B cell (primary cell): ENCODE measurements at regions not wholly inside any gene's neighbourhood (a gene's known extent, or its start where the extent isn't known, plus 50 kb on each side); places are given as distances from the start of the nearest gene placed in this dataset.

ENCODE experiments used
- ATAC-seq: fragments of 200-7000 bp; cut with Tn5 transposase; one replicate; pipeline ENCODE4 v1.10.0; 2021; ENCODE audit warnings: low read depth, mild to moderate bottlenecking, moderate number of reproducible peaks, moderate library complexity
- CTCF ChIA-PET: fragments of 350-600 bp; sonication (Branson Sonifier 250); formaldehyde crosslinking; loops from one replicate; lab custom pipeline; 2021; ENCODE audit warnings: antibody characterized with exemption, inconsistent platforms; lab: Charles Lee
- POLR2A ChIA-PET: fragments of 350-600 bp; sonication (Branson Sonifier 250); formaldehyde crosslinking; loops from one replicate; lab custom pipeline; 2021; ENCODE audit warnings: antibody characterized with exemption; lab: Charles Lee
- DNase-seq: peaks from one replicate; pipeline ENCODE4 v3.0.0; 2013
- H2AFZ ChIP-seq: 2 replicates; pipeline ENCODE4 v1.6.1; 2012; ENCODE audit warnings: mild to moderate bottlenecking, low read depth, low read length; ENCODE audit not compliant: insufficient read depth, poor library complexity, severe bottlenecking
- H3K27ac ChIP-seq, 2 donors: 1 replicate in 1 of 2; 2 replicates in 1 of 2; pipeline ENCODE4 v1.5.1; 2012 to 2013; ENCODE audit warnings: low read length in 2 of 2, mild to moderate bottlenecking in 2 of 2, moderate library complexity in 1 of 2
- H3K27me3 ChIP-seq, 4 experiments: fragments of 200-600 bp in 1 of 4; sonication (generic) in 1 of 4; replicated peaks in 1 of 4; 1 replicate in 2 of 4; 2 replicates in 2 of 4; pipeline versions ENCODE4 v1.6.1 to v1.7.0; 2013 to 2016; ENCODE audit warnings: low read length in 3 of 4, mild to moderate bottlenecking in 2 of 4, mixed read lengths in 1 of 4, moderate library complexity in 1 of 4; ENCODE audit not compliant: insufficient read depth in 4 of 4, control insufficient read depth in 3 of 4; ENCODE audit errors: control extremely low read depth in 1 of 4
- H3K36me3 ChIP-seq, 2 experiments: replicated peaks in 1 of 2; 1 replicate in 1 of 2; 2 replicates in 1 of 2; pipeline versions ENCODE4 v1.6.1 to v1.7.1; 2013; ENCODE audit warnings: low read length in 1 of 2; ENCODE audit not compliant: insufficient read depth in 2 of 2, control insufficient read depth in 1 of 2; ENCODE audit errors: control extremely low read depth in 1 of 2, extremely low read depth in 1 of 2
- H3K4me1 ChIP-seq, 2 donors: fragments of 200-600 bp in 1 of 2; sonication (generic) in 1 of 2; 1 replicate in 1 of 2; 2 replicates in 1 of 2; pipeline versions ENCODE4 v1.5.1 to v1.6.1; 2013 to 2017; ENCODE audit warnings: low read length in 2 of 2; ENCODE audit not compliant: control insufficient read depth in 2 of 2, insufficient read depth in 2 of 2
- H3K4me2 ChIP-seq: replicated peaks from 2 replicates; pipeline ENCODE3; 2012; ENCODE audit warnings: mild to moderate bottlenecking, low read depth, low read length; ENCODE audit not compliant: poor library complexity, severe bottlenecking
- H3K4me3 ChIP-seq, 5 experiments: fragments of 200-600 bp in 1 of 5; sonication (generic) in 1 of 5; 1 replicate in 3 of 5; 2 replicates in 2 of 5; pipeline versions ENCODE4 v1.5.1 to v1.7.0; 2011 to 2016; ENCODE audit warnings: low read length in 4 of 5, mild to moderate bottlenecking in 4 of 5, low read depth in 2 of 5, control low read depth in 1 of 5, moderate library complexity in 1 of 5; ENCODE audit not compliant: insufficient read depth in 1 of 5; ENCODE audit errors: control extremely low read depth in 1 of 5, extremely low read depth in 1 of 5
- H3K79me2 ChIP-seq: fragments of 200-600 bp; sonication (generic); one replicate; pipeline ENCODE4 v1.6.0; 2016; ENCODE audit warnings: low read length; ENCODE audit not compliant: control insufficient read depth, insufficient read depth
- H3K9ac ChIP-seq: fragments of 200-600 bp; sonication (generic); 2 replicates; pipeline ENCODE4 v1.6.1; 2017; ENCODE audit warnings: mild to moderate bottlenecking, low read length, moderate library complexity
- H3K9me3 ChIP-seq, 3 donors: one replicate each; pipeline versions ENCODE4 v1.6.1 to v1.7.1; 2013; ENCODE audit warnings: low read length in 2 of 3; ENCODE audit not compliant: control insufficient read depth in 2 of 3, insufficient read depth in 1 of 3; ENCODE audit errors: control extremely low read depth in 1 of 3
- H4K20me1 ChIP-seq: 2 replicates; pipeline ENCODE4 v1.6.0; 2012; ENCODE audit warnings: mild to moderate bottlenecking, low read length; ENCODE audit not compliant: insufficient read depth, control insufficient read depth, poor library complexity, severe bottlenecking
- H3K27ac Mint-ChIP-seq: one replicate; pipeline ENCODE4 v1.8.0; 2021; ENCODE audit warnings: mixed read lengths
- H3K27me3 Mint-ChIP-seq: one replicate; pipeline ENCODE4 v1.8.0; 2021; ENCODE audit warnings: mixed read lengths
- H3K4me1 Mint-ChIP-seq: one replicate; pipeline ENCODE4 v1.8.0; 2021; ENCODE audit warnings: mixed read lengths
- H3K4me3 Mint-ChIP-seq: one replicate; pipeline ENCODE4 v1.8.0; 2021; ENCODE audit warnings: mixed read lengths
- H3K9me3 Mint-ChIP-seq: one replicate; pipeline ENCODE4 v1.8.0; 2022; ENCODE audit warnings: mixed read lengths; ENCODE audit not compliant: insufficient read depth
- EZH2 ChIP-seq: IDR thresholded peaks from 2 replicates; pipeline ENCODE4 v1.6.1; 2012; ENCODE audit warnings: borderline replicate concordance, low read depth, mild to moderate bottlenecking, moderate library complexity, low read length; ENCODE audit not compliant: insufficient read depth, poor library complexity, severe bottlenecking
- WGBS: methylation state at CpG from one replicate; pipeline ENCODE4 v1.1.5; 2013; ENCODE audit warnings: missing lambda C conversion rate; ENCODE audit not compliant: insufficient coverage; 5-methylcytosine and 5-hydroxymethylcytosine counted together
- intact Hi-C: fragments of 100-400 bp; cut with micrococcal nuclease; formaldehyde crosslinking; loops from one replicate; pipeline ENCODE4 v1.10.0; 2022
- TF ChIP-seq, protein P1 (sequence below): fragments of 200-600 bp; IDR thresholded peaks from one replicate; pipeline ENCODE4 v1.8.0; 2022; ENCODE audit warnings: antibody characterized with exemption, mild to moderate bottlenecking

DNA sequence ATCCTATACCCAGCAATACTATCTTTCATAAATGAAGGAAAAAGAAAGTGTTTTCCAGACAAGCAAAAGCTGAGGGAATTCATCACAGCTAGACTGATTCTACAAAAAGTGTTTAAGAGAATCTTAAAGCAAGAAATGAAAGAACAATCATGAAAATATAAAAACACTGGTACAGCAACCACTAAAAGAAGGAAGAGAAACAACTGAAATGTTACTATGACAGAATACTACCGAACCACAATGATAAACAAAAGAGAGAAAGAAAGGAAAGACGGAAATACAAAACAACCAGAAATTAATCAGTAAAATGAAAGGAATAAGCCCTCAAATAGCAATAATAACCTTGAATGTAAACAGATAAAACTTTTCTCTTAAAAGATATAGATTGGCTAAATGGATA is 110.8 kb upstream of the AFF2 start:
- ChIA-PET POLR2A (no interaction called here), CTCF (no interaction called here)
- TF ChIP-seq, protein P1, sequence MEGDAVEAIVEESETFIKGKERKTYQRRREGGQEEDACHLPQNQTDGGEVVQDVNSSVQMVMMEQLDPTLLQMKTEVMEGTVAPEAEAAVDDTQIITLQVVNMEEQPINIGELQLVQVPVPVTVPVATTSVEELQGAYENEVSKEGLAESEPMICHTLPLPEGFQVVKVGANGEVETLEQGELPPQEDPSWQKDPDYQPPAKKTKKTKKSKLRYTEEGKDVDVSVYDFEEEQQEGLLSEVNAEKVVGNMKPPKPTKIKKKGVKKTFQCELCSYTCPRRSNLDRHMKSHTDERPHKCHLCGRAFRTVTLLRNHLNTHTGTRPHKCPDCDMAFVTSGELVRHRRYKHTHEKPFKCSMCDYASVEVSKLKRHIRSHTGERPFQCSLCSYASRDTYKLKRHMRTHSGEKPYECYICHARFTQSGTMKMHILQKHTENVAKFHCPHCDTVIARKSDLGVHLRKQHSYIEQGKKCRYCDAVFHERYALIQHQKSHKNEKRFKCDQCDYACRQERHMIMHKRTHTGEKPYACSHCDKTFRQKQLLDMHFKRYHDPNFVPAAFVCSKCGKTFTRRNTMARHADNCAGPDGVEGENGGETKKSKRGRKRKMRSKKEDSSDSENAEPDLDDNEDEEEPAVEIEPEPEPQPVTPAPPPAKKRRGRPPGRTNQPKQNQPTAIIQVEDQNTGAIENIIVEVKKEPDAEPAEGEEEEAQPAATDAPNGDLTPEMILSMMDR, result no peak
- TF ChIP-seq EZH2, result no peak
- Histone ChIP-seq H3K4me3 (no peak overlapping the region), H3K36me3 (no peaks in the 10 kb centered on the region), H3K27ac (no peak overlapping the region), H3K9me3 (no peaks in the 10 kb centered on the region), H3K4me2 (peak overlapping the region; percentile 2), H2AFZ (no peak overlapping the region), H3K79me2 (no peaks in the 10 kb centered on the region), H3K4me1 (peaks cover 0 to 4% of the 10 kb centered on the region in 2 donors), H3K27me3 (no peaks in the 10 kb centered on the region), H4K20me1 (no peaks in the 10 kb centered on the region), H3K9ac (no peak overlapping the region)
- H3K4me1 Mint-ChIP-seq, result peaks cover 7% of the 10 kb centered on the region
- H3K27me3 Mint-ChIP-seq, result no peaks in the 10 kb centered on the region
- intact Hi-C loops, result no loop called here
- H3K27ac Mint-ChIP-seq, result peak overlapping the region; percentile 2
- no peak for ATAC-seq
- DNase-seq, result peak; percentile 7
- peak overlapping the region; percentile 11 for H3K4me3 Mint-ChIP-seq
- H3K9me3 Mint-ChIP-seq, result no peaks in the 10 kb centered on the region
- no CpG with 5 or more reads among the region's 2 CpGs for WGBS

DNA sequence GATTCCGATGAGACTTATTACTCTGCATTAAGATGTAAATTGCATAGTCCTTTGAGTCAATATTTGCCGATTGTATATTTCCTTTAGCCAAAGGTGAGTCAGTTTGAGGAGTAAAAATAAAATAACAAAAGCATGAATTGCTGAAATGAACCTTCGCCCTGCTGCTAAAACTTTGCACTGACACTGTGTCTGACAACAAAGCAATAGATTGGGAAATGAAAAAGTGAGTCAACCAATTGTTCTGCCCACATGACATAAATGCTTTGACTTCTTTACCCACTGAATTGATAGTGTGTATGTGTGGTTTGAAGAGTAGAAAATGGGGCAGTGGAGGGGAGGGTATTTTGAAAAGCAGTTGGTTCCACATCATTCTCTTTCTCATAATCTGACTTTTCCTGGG is 88.4 kb upstream of the AFF2 start:
- Histone ChIP-seq H3K4me2 (no peak overlapping the region), H3K27ac (no peak overlapping the region), H3K36me3 (no peaks in the 10 kb centered on the region), H3K79me2 (no peaks in the 10 kb centered on the region), H3K27me3 (no peaks in the 10 kb centered on the region), H3K9ac (no peak overlapping the region), H3K4me3 (no peak overlapping the region), H4K20me1 (no peaks in the 10 kb centered on the region), H3K9me3 (no peaks in the 10 kb centered on the region), H3K4me1 (peaks cover 8 to 10% of the 10 kb centered on the region in 2 donors), H2AFZ (no peak overlapping the region)
- CTCF ChIA-PET, result no interaction called here
- POLR2A ChIA-PET, result no interaction called here
- intact Hi-C loops, result no loop called here
- peaks cover 3% of the 10 kb centered on the region for H3K27me3 Mint-ChIP-seq
- 71% methylated on average over 1 of the region's 3 CpGs for WGBS
- peaks cover 13% of the 10 kb centered on the region for H3K4me1 Mint-ChIP-seq
- DNase-seq (no peak), ATAC-seq (no peak)
- H3K27ac Mint-ChIP-seq, result no peak overlapping the region
- no peak overlapping the region for H3K4me3 Mint-ChIP-seq
- TF ChIP-seq EZH2, result no peak
- TF ChIP-seq, protein P1, result no peak
- H3K9me3 Mint-ChIP-seq, result no peaks in the 10 kb centered on the region
